K562 (cell line): ENCODE measurements at regions not wholly inside any gene's neighbourhood (a gene's known extent, or its start where the extent isn't known, plus 50 kb on each side); places are given as distances from the start of the nearest gene placed in this dataset.
A peak's percentile ranks its signal among the peaks of the same experiment; 100 is the strongest.

Source experiments
- ARHGAP35 ChIP-seq: fragments of 450-650 bp; IDR thresholded peaks from 2 replicates; pipeline ENCODE4 v1.6.1; 2018; ENCODE audit not compliant: partially characterized antibody
- BCOR ChIP-seq: fragments of 450-650 bp; IDR thresholded peaks from 2 replicates; pipeline ENCODE4 v1.6.1; 2016
- CBFA2T2 ChIP-seq: fragments of 450-650 bp; conservative IDR thresholded peaks from 2 replicates; pipeline ENCODE4 v1.6.1; 2017; ENCODE audit warnings: mild to moderate bottlenecking
- CHD4 ChIP-seq: fragments of 200-600 bp; sonication (generic); IDR thresholded peaks from 3 replicates; pipeline ENCODE4 v1.6.1; 2012; ENCODE audit warnings: low read depth, mild to moderate bottlenecking, mixed read lengths, low read length, inconsistent platforms; ENCODE audit not compliant: insufficient read depth, insufficient replicate concordance, poor library complexity, severe bottlenecking
- ERF ChIP-seq: fragments of 450-650 bp; formaldehyde crosslinking; IDR thresholded peaks from 2 replicates; pipeline ENCODE4 v1.4.0; 2020; ENCODE audit warnings: mild to moderate bottlenecking, mixed read lengths
- GABPB1 ChIP-seq: sonication (generic); formaldehyde crosslinking; IDR thresholded peaks from 2 replicates; pipeline ENCODE4 v1.8.0; 2022; ENCODE audit warnings: mild to moderate bottlenecking, missing genetic modification reagents
- NEUROD1 ChIP-seq: fragments of 150-350 bp; IDR thresholded peaks from 2 replicates; pipeline ENCODE4 v1.6.1; 2014; ENCODE audit warnings: borderline replicate concordance, low read length, low read depth; ENCODE audit not compliant: partially characterized antibody
- SAFB2 ChIP-seq: fragments of 200-400 bp; formaldehyde crosslinking; IDR thresholded peaks from 2 replicates; pipeline ENCODE4 v1.6.1; 2018; ENCODE audit warnings: borderline replicate concordance, low read length, low read depth, moderate library complexity; ENCODE audit not compliant: severe bottlenecking
- TEAD1 ChIP-seq, 2 experiments: fragments of 450-650 bp in 1 of 2; sonication (generic) in 1 of 2; formaldehyde crosslinking; IDR thresholded peaks; 2 replicates each; pipeline versions ENCODE4 v1.4.0 to v1.8.0; 2020 to 2022; ENCODE audit warnings: mild to moderate bottlenecking in 2 of 2, missing genetic modification reagents in 1 of 2
- ZNF431 ChIP-seq: sonication (generic); formaldehyde crosslinking; IDR thresholded peaks from 2 replicates; pipeline ENCODE4 v1.8.0; 2022; ENCODE audit warnings: mild to moderate bottlenecking, missing genetic modification reagents
- ZNF445 ChIP-seq: fragments of 250-450 bp; sonication (Bioruptor Pico); IDR thresholded peaks from 2 replicates; pipeline ENCODE4 v1.4.0; 2020; ENCODE audit warnings: low read depth, mild to moderate bottlenecking, moderate library complexity
- TF ChIP-seq, protein P1 (sequence below): sonication (generic); formaldehyde crosslinking; IDR thresholded peaks from 2 replicates; pipeline ENCODE4 v1.8.0; 2023; ENCODE audit warnings: mild to moderate bottlenecking, missing genetic modification reagents
- TF ChIP-seq, protein P2 (sequence below): fragments of 250-450 bp; sonication (Bioruptor Pico); IDR thresholded peaks from 2 replicates; pipeline ENCODE4 v1.5.0; 2022; ENCODE audit warnings: mild to moderate bottlenecking
- TF ChIP-seq, protein P3 (sequence below): fragments of 250-450 bp; sonication (Bioruptor Pico); IDR thresholded peaks from 2 replicates; pipeline ENCODE4 v1.4.0; 2020
- TF ChIP-seq, protein P4 (sequence below): fragments of 450-650 bp; IDR thresholded peaks from 2 replicates; pipeline ENCODE4 v1.6.1; 2016; ENCODE audit warnings: low read depth, mild to moderate bottlenecking, moderate library complexity

DNA sequence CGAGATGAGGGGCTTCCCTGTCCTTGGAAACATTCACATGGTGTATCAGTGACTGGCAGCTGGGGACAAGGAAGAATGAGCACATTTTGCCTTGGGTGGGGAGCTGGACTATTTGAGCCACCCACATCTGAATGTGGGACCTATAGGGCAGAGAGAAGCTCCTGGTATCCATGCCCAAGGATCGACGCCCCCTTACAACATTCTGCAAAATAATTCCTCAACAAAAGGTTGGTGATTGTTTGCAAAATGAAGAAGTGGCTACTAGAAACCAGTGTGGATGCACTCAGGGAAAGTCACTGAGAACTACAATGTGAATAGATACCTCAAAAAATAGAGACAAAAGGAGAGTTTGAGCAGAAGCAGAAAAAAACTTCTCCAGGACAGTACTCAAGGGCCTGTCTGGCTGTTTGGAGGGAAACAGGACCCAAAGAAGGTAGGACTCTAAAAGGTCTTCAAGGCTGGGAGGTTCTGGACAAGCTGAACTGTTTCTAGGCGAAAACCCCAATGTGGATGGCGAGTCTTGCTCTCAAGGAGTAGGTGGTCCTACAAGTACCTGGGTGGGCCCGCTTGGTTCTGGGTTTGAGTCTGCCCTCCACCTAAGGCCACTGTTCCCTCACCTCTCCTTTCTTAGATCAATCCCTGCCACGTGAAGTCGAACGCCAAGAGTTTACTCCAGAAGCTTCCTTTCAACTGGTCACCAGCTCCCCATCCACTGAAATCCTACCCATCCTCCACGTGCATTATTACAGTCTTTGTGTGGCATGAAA, 125.0 kb upstream of the ZNF746 start (continued):
- TF ChIP-seq ERF (CRISPR knock-in tag) (no peak), TEAD1 (CRISPR knock-in tag; IDR thresholded peaks at IDR 0.05) (0 out of 4 replicates have a peak, but pooled peaks of 1 of the 2 experiments have one; percentile 43), ARHGAP35 (no peak), ZNF445 (no peak), ZNF431 (0 out of 2 replicates have a peak, but pooled peaks have one; percentile 35), BCOR (no peak), SAFB2 (no peak), GABPB1 (no peak), NEUROD1 (no peak), CHD4 (no peak), CBFA2T2 (no peak)
- TF ChIP-seq, protein P1, sequence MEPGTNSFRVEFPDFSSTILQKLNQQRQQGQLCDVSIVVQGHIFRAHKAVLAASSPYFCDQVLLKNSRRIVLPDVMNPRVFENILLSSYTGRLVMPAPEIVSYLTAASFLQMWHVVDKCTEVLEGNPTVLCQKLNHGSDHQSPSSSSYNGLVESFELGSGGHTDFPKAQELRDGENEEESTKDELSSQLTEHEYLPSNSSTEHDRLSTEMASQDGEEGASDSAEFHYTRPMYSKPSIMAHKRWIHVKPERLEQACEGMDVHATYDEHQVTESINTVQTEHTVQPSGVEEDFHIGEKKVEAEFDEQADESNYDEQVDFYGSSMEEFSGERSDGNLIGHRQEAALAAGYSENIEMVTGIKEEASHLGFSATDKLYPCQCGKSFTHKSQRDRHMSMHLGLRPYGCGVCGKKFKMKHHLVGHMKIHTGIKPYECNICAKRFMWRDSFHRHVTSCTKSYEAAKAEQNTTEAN = peak; percentile 35; the same call in 1 of the 2 replicates
- TF ChIP-seq, protein P2, sequence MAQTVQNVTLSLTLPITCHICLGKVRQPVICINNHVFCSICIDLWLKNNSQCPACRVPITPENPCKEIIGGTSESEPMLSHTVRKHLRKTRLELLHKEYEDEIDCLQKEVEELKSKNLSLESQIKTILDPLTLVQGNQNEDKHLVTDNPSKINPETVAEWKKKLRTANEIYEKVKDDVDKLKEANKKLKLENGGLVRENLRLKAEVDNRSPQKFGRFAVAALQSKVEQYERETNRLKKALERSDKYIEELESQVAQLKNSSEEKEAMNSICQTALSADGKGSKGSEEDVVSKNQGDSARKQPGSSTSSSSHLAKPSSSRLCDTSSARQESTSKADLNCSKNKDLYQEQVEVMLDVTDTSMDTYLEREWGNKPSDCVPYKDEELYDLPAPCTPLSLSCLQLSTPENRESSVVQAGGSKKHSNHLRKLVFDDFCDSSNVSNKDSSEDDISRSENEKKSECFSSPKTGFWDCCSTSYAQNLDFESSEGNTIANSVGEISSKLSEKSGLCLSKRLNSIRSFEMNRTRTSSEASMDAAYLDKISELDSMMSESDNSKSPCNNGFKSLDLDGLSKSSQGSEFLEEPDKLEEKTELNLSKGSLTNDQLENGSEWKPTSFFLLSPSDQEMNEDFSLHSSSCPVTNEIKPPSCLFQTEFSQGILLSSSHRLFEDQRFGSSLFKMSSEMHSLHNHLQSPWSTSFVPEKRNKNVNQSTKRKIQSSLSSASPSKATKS = no peak
- TF ChIP-seq, protein P3, sequence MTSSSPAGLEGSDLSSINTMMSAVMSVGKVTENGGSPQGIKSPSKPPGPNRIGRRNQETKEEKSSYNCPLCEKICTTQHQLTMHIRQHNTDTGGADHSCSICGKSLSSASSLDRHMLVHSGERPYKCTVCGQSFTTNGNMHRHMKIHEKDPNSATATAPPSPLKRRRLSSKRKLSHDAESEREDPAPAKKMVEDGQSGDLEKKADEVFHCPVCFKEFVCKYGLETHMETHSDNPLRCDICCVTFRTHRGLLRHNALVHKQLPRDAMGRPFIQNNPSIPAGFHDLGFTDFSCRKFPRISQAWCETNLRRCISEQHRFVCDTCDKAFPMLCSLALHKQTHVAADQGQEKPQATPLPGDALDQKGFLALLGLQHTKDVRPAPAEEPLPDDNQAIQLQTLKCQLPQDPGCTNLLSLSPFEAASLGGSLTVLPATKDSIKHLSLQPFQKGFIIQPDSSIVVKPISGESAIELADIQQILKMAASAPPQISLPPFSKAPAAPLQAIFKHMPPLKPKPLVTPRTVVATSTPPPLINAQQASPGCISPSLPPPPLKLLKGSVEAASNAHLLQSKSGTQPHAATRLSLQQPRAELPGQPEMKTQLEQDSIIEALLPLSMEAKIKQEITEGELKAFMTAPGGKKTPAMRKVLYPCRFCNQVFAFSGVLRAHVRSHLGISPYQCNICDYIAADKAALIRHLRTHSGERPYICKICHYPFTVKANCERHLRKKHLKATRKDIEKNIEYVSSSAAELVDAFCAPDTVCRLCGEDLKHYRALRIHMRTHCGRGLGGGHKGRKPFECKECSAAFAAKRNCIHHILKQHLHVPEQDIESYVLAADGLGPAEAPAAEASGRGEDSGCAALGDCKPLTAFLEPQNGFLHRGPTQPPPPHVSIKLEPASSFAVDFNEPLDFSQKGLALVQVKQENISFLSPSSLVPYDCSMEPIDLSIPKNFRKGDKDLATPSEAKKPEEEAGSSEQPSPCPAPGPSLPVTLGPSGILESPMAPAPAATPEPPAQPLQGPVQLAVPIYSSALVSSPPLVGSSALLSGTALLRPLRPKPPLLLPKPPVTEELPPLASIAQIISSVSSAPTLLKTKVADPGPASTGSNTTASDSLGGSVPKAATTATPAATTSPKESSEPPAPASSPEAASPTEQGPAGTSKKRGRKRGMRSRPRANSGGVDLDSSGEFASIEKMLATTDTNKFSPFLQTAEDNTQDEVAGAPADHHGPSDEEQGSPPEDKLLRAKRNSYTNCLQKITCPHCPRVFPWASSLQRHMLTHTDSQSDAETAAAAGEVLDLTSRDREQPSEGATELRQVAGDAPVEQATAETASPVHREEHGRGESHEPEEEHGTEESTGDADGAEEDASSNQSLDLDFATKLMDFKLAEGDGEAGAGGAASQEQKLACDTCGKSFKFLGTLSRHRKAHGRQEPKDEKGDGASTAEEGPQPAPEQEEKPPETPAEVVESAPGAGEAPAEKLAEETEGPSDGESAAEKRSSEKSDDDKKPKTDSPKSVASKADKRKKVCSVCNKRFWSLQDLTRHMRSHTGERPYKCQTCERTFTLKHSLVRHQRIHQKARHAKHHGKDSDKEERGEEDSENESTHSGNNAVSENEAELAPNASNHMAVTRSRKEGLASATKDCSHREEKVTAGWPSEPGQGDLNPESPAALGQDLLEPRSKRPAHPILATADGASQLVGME (CRISPR knock-in tag) = no peak
- TF ChIP-seq, protein P4, sequence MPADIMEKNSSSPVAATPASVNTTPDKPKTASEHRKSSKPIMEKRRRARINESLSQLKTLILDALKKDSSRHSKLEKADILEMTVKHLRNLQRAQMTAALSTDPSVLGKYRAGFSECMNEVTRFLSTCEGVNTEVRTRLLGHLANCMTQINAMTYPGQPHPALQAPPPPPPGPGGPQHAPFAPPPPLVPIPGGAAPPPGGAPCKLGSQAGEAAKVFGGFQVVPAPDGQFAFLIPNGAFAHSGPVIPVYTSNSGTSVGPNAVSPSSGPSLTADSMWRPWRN = no peak
